Germinal center (tissue), 1 donor: ENCODE measurements at regions not wholly inside any gene's neighbourhood (a gene's known extent, or its start where the extent isn't known, plus 50 kb on each side); places are given as distances from the start of the nearest gene placed in this dataset.
A peak's percentile ranks its signal among the peaks of the same experiment; 100 is the strongest.

Experiments used
- DNase-seq: peaks from one replicate; pipeline ENCODE4 v3.0.0; 2012; ENCODE audit warnings: mixed read lengths, low spot score

GRCh38 chr2:118237451-118237850 lies 149.2 kb downstream of the INSIG2 start:
- no peak for DNase-seq

GRCh38 chr2:118232796-118233195 lies 144.5 kb downstream of the INSIG2 start:
- no peak for DNase-seq

- DNase-seq = no peak
These were observed 144.1 kb downstream of the INSIG2 start for GRCh38 chr2:118232391-118232790.

GRCh38 chr2:118231759-118232158 lies 143.5 kb downstream of the INSIG2 start:
- no peak for DNase-seq

GRCh38 chr2:118227698-118228508 lies 139.6 kb downstream of the INSIG2 start:
- no peak for DNase-seq

- DNase-seq = no peak
These were observed 137.4 kb downstream of the INSIG2 start for GRCh38 chr2:118225666-118226065.

- DNase-seq = peak; percentile 47
These were observed 136.6 kb downstream of the INSIG2 start for GRCh38 chr2:118224895-118225311.

GRCh38 chr2:118223992-118224894 lies 136.0 kb downstream of the INSIG2 start:
- DNase-seq = peak; percentile 59

- no peak for DNase-seq
These were observed 135.3 kb downstream of the INSIG2 start for GRCh38 chr2:118223511-118223991.

- no peak for DNase-seq
These were observed 134.6 kb downstream of the INSIG2 start for GRCh38 chr2:118222672-118223421.

GRCh38 chr2:118222273-118222594 lies 134.0 kb downstream of the INSIG2 start:
- no peak for DNase-seq

GRCh38 chr2:118221536-118222272 lies 133.4 kb downstream of the INSIG2 start:
- peak; percentile 55 for DNase-seq

- no peak for DNase-seq
These were observed 131.3 kb downstream of the INSIG2 start for GRCh38 chr2:118219611-118220010.

GRCh38 chr2:118216224-118216623 lies 128.0 kb downstream of the INSIG2 start:
- DNase-seq = no peak

GRCh38 chr2:118209727-118210126 lies 121.5 kb downstream of the INSIG2 start:
- no peak for DNase-seq

GRCh38 chr2:118207889-118208288 lies 119.6 kb downstream of the INSIG2 start:
- DNase-seq = no peak

- DNase-seq = peak; percentile 51
These were observed 114.5 kb downstream of the INSIG2 start for GRCh38 chr2:118202707-118203303.

- no peak for DNase-seq
These were observed 110.0 kb downstream of the INSIG2 start for GRCh38 chr2:118198268-118198667.

- peak; percentile 36 for DNase-seq
These were observed 108.9 kb downstream of the INSIG2 start for GRCh38 chr2:118197011-118197675.

GRCh38 chr2:118190474-118190873 lies 102.2 kb downstream of the INSIG2 start:
- no peak for DNase-seq

GRCh38 chr2:118186858-118187254 lies 98.6 kb downstream of the INSIG2 start:
- DNase-seq = no peak
